Germinal center (tissue), 1 donor: ENCODE measurements at regions not wholly inside any gene's neighbourhood (a gene's known extent, or its start where the extent isn't known, plus 50 kb on each side); places are given as distances from the start of the nearest gene placed in this dataset.

ENCODE experiments used
- DNase-seq: peaks from one replicate; pipeline ENCODE4 v3.0.0; 2012; ENCODE audit warnings: mixed read lengths, low spot score

- DNase-seq, result no peak
Observed at GRCh38 chr1:36721261-36721660, 238.5 kb upstream of the CSF3R start.

GRCh38 chr1:36717431-36717830, 234.7 kb upstream of the CSF3R start:
- DNase-seq, result no peak

- DNase-seq, result no peak
Observed at GRCh38 chr1:36715797-36716196, 233.1 kb upstream of the CSF3R start.

GRCh38 chr1:36714301-36714700, 231.6 kb upstream of the CSF3R start:
- no peak for DNase-seq

- DNase-seq, result no peak
Observed at GRCh38 chr1:36711480-36711879, 228.8 kb upstream of the CSF3R start.

GRCh38 chr1:36710951-36711350, 228.2 kb upstream of the CSF3R start:
- no peak for DNase-seq

- DNase-seq, result no peak
Observed at GRCh38 chr1:36709869-36710481, 227.3 kb upstream of the CSF3R start.

GRCh38 chr1:36708587-36708986, 225.9 kb upstream of the CSF3R start:
- no peak for DNase-seq

GRCh38 chr1:36707221-36707620, 224.5 kb upstream of the CSF3R start:
- DNase-seq, result no peak

GRCh38 chr1:36706416-36706815, 223.7 kb upstream of the CSF3R start:
- DNase-seq, result no peak

GRCh38 chr1:36705629-36706028, 222.9 kb upstream of the CSF3R start:
- DNase-seq, result no peak

- peak; percentile 87 for DNase-seq
Observed at GRCh38 chr1:36703526-36704208, 221.0 kb upstream of the CSF3R start.

GRCh38 chr1:36702963-36703362, 220.2 kb upstream of the CSF3R start:
- no peak for DNase-seq

- DNase-seq, result no peak
Observed at GRCh38 chr1:36699113-36699911, 216.6 kb upstream of the CSF3R start.

GRCh38 chr1:36697836-36698605, 215.3 kb upstream of the CSF3R start:
- DNase-seq, result no peak

GRCh38 chr1:36696261-36696940, 213.7 kb upstream of the CSF3R start:
- DNase-seq, result no peak

GRCh38 chr1:36693603-36694002, 210.9 kb upstream of the CSF3R start:
- DNase-seq, result no peak

- no peak for DNase-seq
Observed at GRCh38 chr1:36693161-36693525, 210.4 kb upstream of the CSF3R start.

GRCh38 chr1:36692465-36693160, 209.9 kb upstream of the CSF3R start:
- no peak for DNase-seq

- DNase-seq, result no peak
Observed at GRCh38 chr1:36691374-36691773, 208.7 kb upstream of the CSF3R start.

GRCh38 chr1:36689992-36690391, 207.3 kb upstream of the CSF3R start:
- DNase-seq, result no peak
